ENCODE measurements at regions not wholly inside any gene's neighbourhood (a gene's known extent, or its start where the extent isn't known, plus 50 kb on each side); places are given as distances from the start of the nearest gene placed in this dataset.

GRCh38 chr6:98560418-98560817 is 274.0 kb upstream of the POU3F2 start:
- no peak for TF ChIP-seq CTCF (IDR thresholded peaks at IDR 0.05)

GRCh38 chr6:98560841-98561240 is 273.5 kb upstream of the POU3F2 start:
- DNase-seq = no peak
- Histone ChIP-seq H3K27me3 (no peaks in the 10 kb centered on the region), H3K9me3 (no peaks in the 10 kb centered on the region), H3K4me1 (no peaks in the 10 kb centered on the region), H3K36me3 (no peaks in the 10 kb centered on the region), H3K27ac (no peak overlapping the region), H3K4me3 (no peak overlapping the region)
- TF ChIP-seq CTCF (IDR thresholded peaks at IDR 0.05) = no peak
- intact Hi-C loops (cut with DNase I) = no loop called here
- ATAC-seq = no peak

More at GRCh38 chr6:98560418-98560817, 274.0 kb upstream of the POU3F2 start:
- no peak for ATAC-seq
- Histone ChIP-seq H3K9me3 (no peaks in the 10 kb centered on the region), H3K4me1 (no peaks in the 10 kb centered on the region), H3K4me3 (no peak overlapping the region), H3K36me3 (no peaks in the 10 kb centered on the region), H3K27ac (no peak overlapping the region), H3K27me3 (no peaks in the 10 kb centered on the region)
- no peak for DNase-seq
- intact Hi-C loops (cut with DNase I) = no loop called here

- Histone ChIP-seq H3K27ac (no peak overlapping the region), H3K4me1 (no peaks in the 10 kb centered on the region), H3K4me3 (no peak overlapping the region), H3K9me3 (no peaks in the 10 kb centered on the region), H3K36me3 (no peaks in the 10 kb centered on the region), H3K27me3 (no peaks in the 10 kb centered on the region)
- no peak for TF ChIP-seq CTCF (IDR thresholded peaks at IDR 0.05)
- DNase-seq (no peak), ATAC-seq (no peak)
- intact Hi-C loops (cut with DNase I) = no loop called here
Measured at GRCh38 chr6:98566126-98566525, 268.2 kb upstream of the POU3F2 start.

GRCh38 chr6:98572579-98572978 is 261.8 kb upstream of the POU3F2 start:
- no peak for TF ChIP-seq CTCF (IDR thresholded peaks at IDR 0.05)
- no peak overlapping the region for H3K4me3 ChIP-seq
- intact Hi-C loops (cut with DNase I) = no loop called here

GRCh38 chr6:98574984-98575383 is 259.4 kb upstream of the POU3F2 start:
- Histone ChIP-seq H3K36me3 (no peaks in the 10 kb centered on the region), H3K27me3 (no peaks in the 10 kb centered on the region), H3K4me1 (no peaks in the 10 kb centered on the region), H3K27ac (no peak overlapping the region), H3K9me3 (no peaks in the 10 kb centered on the region), H3K4me3 (no peak overlapping the region)
- no peak for TF ChIP-seq CTCF (IDR thresholded peaks at IDR 0.05)
- no peak for ATAC-seq
- DNase-seq = peak in 1 of 4 donors; percentile 1
- intact Hi-C loops (cut with DNase I) = no loop called here

More at GRCh38 chr6:98572579-98572978, 261.8 kb upstream of the POU3F2 start:
- ATAC-seq (no peak), DNase-seq (no peak)
- Histone ChIP-seq H3K27ac (no peak overlapping the region), H3K4me1 (no peaks in the 10 kb centered on the region), H3K9me3 (no peaks in the 10 kb centered on the region), H3K27me3 (no peaks in the 10 kb centered on the region), H3K36me3 (no peaks in the 10 kb centered on the region)

Measured in left lung (tissue), 4 donors.